Kidney epithelial cell (primary cell): ENCODE measurements at regions not wholly inside any gene's neighbourhood (a gene's known extent, or its start where the extent isn't known, plus 50 kb on each side); places are given as distances from the start of the nearest gene placed in this dataset.

Experiments used
- DNase-seq: peaks from one replicate; pipeline ENCODE4 v3.0.0-alpha.2; 2010; ENCODE audit warnings: low read depth
- H3K27me3 ChIP-seq: 2 replicates; pipeline ENCODE4 v1.6.0; 2011; ENCODE audit warnings: low read length; ENCODE audit not compliant: control insufficient read depth, insufficient read depth
- H3K36me3 ChIP-seq: 2 replicates; pipeline ENCODE4 v1.5.1; 2011; ENCODE audit warnings: low read length; ENCODE audit not compliant: control insufficient read depth, insufficient read depth
- H3K4me3 ChIP-seq: 2 replicates; pipeline ENCODE4 v1.5.1; 2011; ENCODE audit warnings: low read depth, mild to moderate bottlenecking, control low read depth, low read length
- CTCF ChIP-seq: IDR thresholded peaks from 2 replicates; pipeline ENCODE4 v1.5.1; 2011; ENCODE audit warnings: mild to moderate bottlenecking, moderate library complexity, low read length, control low read depth, inconsistent platforms; ENCODE audit not compliant: insufficient read depth, poor library complexity, severe bottlenecking

GRCh38 chr2:114167799-114168198, 274.6 kb upstream of the DPP10 start:
- TF ChIP-seq CTCF: no peak
- no peaks in the 10 kb centered on the region for H3K36me3 ChIP-seq
- DNase-seq: no peak
- H3K27me3 ChIP-seq: no peaks in the 10 kb centered on the region
- H3K4me3 ChIP-seq: no peak overlapping the region

- H3K27me3 ChIP-seq: no peaks in the 10 kb centered on the region
- H3K4me3 ChIP-seq: no peak overlapping the region
- no peak for DNase-seq
- H3K36me3 ChIP-seq: no peaks in the 10 kb centered on the region
- TF ChIP-seq CTCF: no peak
These were observed 272.4 kb upstream of the DPP10 start for GRCh38 chr2:114170070-114170469.

DNA sequence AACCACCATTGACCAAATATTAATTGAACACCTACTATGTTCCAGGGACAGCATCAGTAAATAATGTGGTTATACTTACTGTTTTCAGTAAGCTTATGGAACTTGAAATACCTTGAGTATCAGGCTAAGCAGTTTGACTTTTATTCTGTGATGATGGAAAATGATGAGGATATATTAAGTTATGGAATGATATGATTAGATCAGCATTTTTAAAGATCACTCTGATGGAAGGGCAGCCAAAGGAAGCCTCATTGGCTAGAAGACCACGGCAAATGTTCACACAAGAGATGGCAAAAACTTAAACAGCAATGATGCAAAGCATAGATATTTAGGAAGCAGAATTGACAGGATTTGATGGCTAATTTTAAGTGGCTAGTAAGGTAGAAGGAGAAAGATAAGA, 266.9 kb upstream of the DPP10 start:
- no peak for DNase-seq
- H3K4me3 ChIP-seq: no peak overlapping the region
- TF ChIP-seq CTCF: no peak
- H3K27me3 ChIP-seq: no peaks in the 10 kb centered on the region
- no peaks in the 10 kb centered on the region for H3K36me3 ChIP-seq

DNA sequence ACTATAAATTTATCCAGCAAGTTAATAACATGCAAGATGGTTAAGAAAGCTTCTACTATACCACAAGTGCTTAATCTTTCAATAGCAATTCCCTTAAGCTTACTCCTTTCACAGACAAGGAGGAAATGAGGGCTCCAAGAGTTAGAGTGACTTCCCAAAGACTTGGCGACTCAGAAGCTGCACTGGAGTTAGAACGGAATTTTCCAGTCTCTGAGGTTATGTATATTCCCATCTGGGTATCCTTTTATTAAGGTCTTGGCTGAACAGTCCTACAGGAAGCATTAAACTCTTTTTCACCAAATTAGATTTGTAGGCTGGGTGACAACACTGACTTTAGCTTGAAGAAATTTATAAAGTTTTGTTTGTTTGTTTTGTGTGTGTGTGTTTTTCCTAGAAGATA, 256.9 kb upstream of the DPP10 start:
- DNase-seq: no peak
- Histone ChIP-seq H3K36me3 (no peaks in the 10 kb centered on the region), H3K27me3 (no peaks in the 10 kb centered on the region), H3K4me3 (no peak overlapping the region)
- no peak for TF ChIP-seq CTCF

DNA sequence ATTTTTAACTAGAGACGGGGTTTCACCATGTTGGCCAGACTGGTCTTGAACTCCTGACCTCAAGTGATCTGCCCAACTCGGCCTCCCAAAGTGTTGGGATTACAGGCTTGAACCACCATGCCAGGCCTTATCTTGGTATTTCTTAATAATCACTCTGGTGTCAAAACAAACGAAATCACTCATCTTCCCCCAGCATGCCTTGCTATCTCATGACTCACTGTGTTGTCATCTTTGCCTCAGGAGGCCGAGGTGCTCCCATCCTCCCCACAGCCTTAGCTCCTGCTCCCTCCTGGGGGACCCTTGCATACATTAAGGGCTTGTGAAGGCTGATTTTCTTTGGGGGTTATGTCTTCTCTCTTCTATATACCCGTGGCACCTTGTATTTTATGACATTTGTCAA, 250.1 kb upstream of the DPP10 start:
- TF ChIP-seq CTCF: no peak
- Histone ChIP-seq H3K27me3 (no peaks in the 10 kb centered on the region), H3K36me3 (no peaks in the 10 kb centered on the region), H3K4me3 (no peak overlapping the region)
- no peak for DNase-seq

GRCh38 chr2:114201781-114202180, 240.7 kb upstream of the DPP10 start:
- no peak for DNase-seq
- Histone ChIP-seq H3K36me3 (no peaks in the 10 kb centered on the region), H3K27me3 (no peaks in the 10 kb centered on the region), H3K4me3 (no peak overlapping the region)
- no peak for TF ChIP-seq CTCF
